ENCODE measurements at regions not wholly inside any gene's neighbourhood (a gene's known extent, or its start where the extent isn't known, plus 50 kb on each side); places are given as distances from the start of the nearest gene placed in this dataset.

GRCh38 chr20:12404941-12405340 is 487.2 kb downstream of the BTBD3 start:
- no peak for DNase-seq (ENCODE audit: low read depth, low spot score)
- Histone ChIP-seq H3K36me3 (ENCODE audit: control insufficient read depth in 2 of 2, extremely low read depth in 1 of 2, insufficient read depth in 2 of 2, low read length in 2 of 2) (no peaks in the 10 kb centered on the region), H3K9me3 (ENCODE audit: control insufficient read depth, low read depth, low read length) (peaks cover 7% of the 10 kb centered on the region), H3K9ac (ENCODE audit: control insufficient read depth, extremely low read depth, insufficient read depth, low read length) (no peak overlapping the region), H3K79me2 (ENCODE audit: control insufficient read depth, insufficient read depth, low read length) (no peaks in the 10 kb centered on the region), H3K9me1 (ENCODE audit: control insufficient read depth, extremely low read depth, insufficient read depth, low read length) (no peaks in the 10 kb centered on the region), H2AFZ (ENCODE audit: control insufficient read depth, low read length) (no peak overlapping the region), H3K4me3 (ENCODE audit: control insufficient read depth in 2 of 3, extremely low read depth in 1 of 3, insufficient read depth in 2 of 3, low read depth in 1 of 3, low read length in 3 of 3) (no peak overlapping the region), H3K27ac (ENCODE audit: control insufficient read depth, insufficient read depth, low read length) (no peak overlapping the region), H4K20me1 (ENCODE audit: control insufficient read depth, extremely low read depth, insufficient read depth, low read length) (no peaks in the 10 kb centered on the region), H3K4me2 (ENCODE audit: control insufficient read depth, extremely low read depth, insufficient read depth, low read depth, low read length) (no peak overlapping the region), H3K4me1 (ENCODE audit: control insufficient read depth, extremely low read depth, insufficient read depth, low read length) (peaks cover 8% of the 10 kb centered on the region), H3K27me3 (ENCODE audit: control insufficient read depth, extremely low read depth, insufficient read depth, low read length) (no peaks in the 10 kb centered on the region)
- dilution Hi-C loops (cut with MboI; ENCODE audit: extremely low pct_ligation_motif_present, low sequenced_read_pairs): no loop called here
- no peak for FAIRE-seq
- TF ChIP-seq EZH2 (IDR thresholded peaks at IDR 0.05; ENCODE audit: low read length) (no peak), CTCF (optimal IDR thresholded peaks at IDR 0.05 in 1 of 3, IDR thresholded peaks at IDR 0.05 in 1 of 3, conservative IDR thresholded peaks at IDR 0.05 in 1 of 3; ENCODE audit: extremely low read depth in 1 of 3, insufficient read depth in 2 of 3, low read length in 3 of 3) (no peak)

GRCh38 chr20:12406978-12407377 is 489.3 kb downstream of the BTBD3 start:
- H3K79me2 ChIP-seq (ENCODE audit: control insufficient read depth, insufficient read depth, low read length): no peaks in the 10 kb centered on the region
- H3K27ac ChIP-seq (ENCODE audit: control insufficient read depth, insufficient read depth, low read length): no peak overlapping the region
- no peak for TF ChIP-seq CTCF (optimal IDR thresholded peaks at IDR 0.05 in 1 of 3, IDR thresholded peaks at IDR 0.05 in 1 of 3, conservative IDR thresholded peaks at IDR 0.05 in 1 of 3; ENCODE audit: extremely low read depth in 1 of 3, insufficient read depth in 2 of 3, low read length in 3 of 3)
- H3K4me1 ChIP-seq (ENCODE audit: control insufficient read depth, extremely low read depth, insufficient read depth, low read length): peaks cover 19% of the 10 kb centered on the region
- DNase-seq (ENCODE audit: low read depth, low spot score) (no peak), FAIRE-seq (no peak)
- H3K4me2 ChIP-seq (ENCODE audit: control insufficient read depth, extremely low read depth, insufficient read depth, low read depth, low read length): no peak overlapping the region
- H2AFZ ChIP-seq (ENCODE audit: control insufficient read depth, low read length): no peak overlapping the region
- H3K27me3 ChIP-seq (ENCODE audit: control insufficient read depth, extremely low read depth, insufficient read depth, low read length): no peaks in the 10 kb centered on the region
- H3K36me3 ChIP-seq (ENCODE audit: control insufficient read depth in 2 of 2, extremely low read depth in 1 of 2, insufficient read depth in 2 of 2, low read length in 2 of 2): no peaks in the 10 kb centered on the region
- no peak overlapping the region for H3K4me3 ChIP-seq (ENCODE audit: control insufficient read depth in 2 of 3, extremely low read depth in 1 of 3, insufficient read depth in 2 of 3, low read depth in 1 of 3, low read length in 3 of 3)
- peaks cover 7% of the 10 kb centered on the region for H3K9me3 ChIP-seq (ENCODE audit: control insufficient read depth, low read depth, low read length)
- no peaks in the 10 kb centered on the region for H3K9me1 ChIP-seq (ENCODE audit: control insufficient read depth, extremely low read depth, insufficient read depth, low read length)
- H3K9ac ChIP-seq (ENCODE audit: control insufficient read depth, extremely low read depth, insufficient read depth, low read length): no peak overlapping the region
- dilution Hi-C loops (cut with MboI; ENCODE audit: extremely low pct_ligation_motif_present, low sequenced_read_pairs): no loop called here
- no peaks in the 10 kb centered on the region for H4K20me1 ChIP-seq (ENCODE audit: control insufficient read depth, extremely low read depth, insufficient read depth, low read length)
